Dedifferentiated amniotic fluid mesenchymal stem cell (primary cell): ENCODE measurements at regions not wholly inside any gene's neighbourhood (a gene's known extent, or its start where the extent isn't known, plus 50 kb on each side); places are given as distances from the start of the nearest gene placed in this dataset.
A peak's percentile ranks its signal among the peaks of the same experiment; 100 is the strongest.

Experiments
- DNase-seq: peaks from one replicate; pipeline ENCODE4 v3.0.0-alpha.2; 2016; ENCODE audit errors: extremely low spot score

- DNase-seq, result no peak
Measured at GRCh38 chr5:82850393-82850792, 226.8 kb downstream of the TMEM167A start.

GRCh38 chr5:82849885-82850284, 227.3 kb downstream of the TMEM167A start:
- DNase-seq, result no peak

DNA sequence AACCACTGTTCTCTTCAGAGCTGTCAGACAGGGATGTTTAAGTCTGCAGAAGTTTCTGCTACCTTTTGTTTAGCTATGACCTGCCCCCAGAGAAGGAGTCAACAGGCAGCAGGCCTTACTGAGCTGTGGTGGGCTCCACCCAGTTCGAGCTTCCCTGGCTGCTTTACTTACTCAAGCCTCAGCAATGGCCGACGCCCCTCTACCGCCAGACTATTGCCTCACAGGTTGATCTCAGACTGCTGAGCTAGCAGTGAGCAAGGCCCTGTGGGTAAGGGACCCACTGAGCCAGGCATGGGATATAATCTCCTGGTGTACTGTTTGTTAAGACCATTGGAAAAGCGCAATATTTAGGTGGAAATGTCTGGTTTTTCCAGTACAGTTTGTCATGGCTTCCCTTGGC, 229.6 kb downstream of the TMEM167A start:
- DNase-seq, result no peak

DNA sequence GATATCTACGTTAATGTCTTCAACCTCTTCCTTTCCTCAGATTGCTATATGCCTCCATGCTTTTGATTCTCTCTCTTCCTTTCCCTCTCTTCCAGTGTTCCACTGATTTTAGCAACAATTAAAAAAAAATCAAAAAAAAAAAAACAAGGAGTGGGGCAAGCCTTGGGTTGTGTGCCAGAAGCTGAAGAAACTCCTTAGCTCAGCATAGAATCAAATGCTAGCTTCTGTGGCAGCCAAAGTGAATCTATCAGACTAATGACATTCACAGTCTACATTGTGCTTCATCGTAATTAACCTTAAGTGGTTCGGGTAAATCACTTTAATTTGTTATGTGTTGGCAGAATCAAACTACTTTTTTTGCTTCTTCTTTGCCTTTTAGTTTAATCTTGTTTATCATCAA, 237.3 kb downstream of the TMEM167A start:
- no peak for DNase-seq

DNA sequence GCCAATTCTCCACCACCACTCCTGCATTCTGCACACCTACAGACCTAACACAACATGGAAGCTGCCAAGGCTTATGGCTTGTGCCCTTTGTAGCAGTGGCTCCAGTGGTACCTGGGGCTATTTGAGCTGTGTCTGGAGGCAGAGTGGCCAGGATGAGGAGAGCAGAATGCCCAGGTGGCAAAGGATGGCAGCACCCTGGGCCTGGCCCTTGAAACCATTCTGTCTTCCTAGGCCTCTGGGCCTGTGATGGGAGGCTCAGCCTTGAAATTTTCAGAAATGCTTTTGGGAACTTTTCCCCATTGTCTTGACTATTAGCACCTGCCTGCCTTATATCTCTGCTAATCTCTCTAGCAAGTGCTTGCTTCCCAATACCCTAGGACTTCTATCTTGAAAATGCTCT, 241.7 kb downstream of the TMEM167A start:
- no peak for DNase-seq

DNA sequence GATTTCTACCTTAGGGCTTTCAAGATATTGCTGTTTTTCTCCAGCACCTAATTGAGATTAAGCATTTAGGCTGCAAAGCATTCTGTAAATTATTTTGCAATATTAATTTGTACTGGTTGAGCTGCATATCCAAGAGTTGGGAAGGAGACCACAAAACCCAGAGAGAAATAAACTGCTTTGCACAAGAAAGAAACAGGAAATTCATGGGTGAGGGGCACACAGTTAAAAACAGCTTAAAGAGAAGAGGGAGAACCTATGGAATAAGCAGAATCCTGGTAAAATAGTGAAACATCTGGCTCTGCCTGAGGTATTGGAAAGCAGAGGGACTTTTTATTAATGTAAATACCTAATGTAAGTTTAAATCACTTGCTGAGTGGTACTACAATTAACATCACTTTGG, 243.0 kb downstream of the TMEM167A start:
- no peak for DNase-seq

DNA sequence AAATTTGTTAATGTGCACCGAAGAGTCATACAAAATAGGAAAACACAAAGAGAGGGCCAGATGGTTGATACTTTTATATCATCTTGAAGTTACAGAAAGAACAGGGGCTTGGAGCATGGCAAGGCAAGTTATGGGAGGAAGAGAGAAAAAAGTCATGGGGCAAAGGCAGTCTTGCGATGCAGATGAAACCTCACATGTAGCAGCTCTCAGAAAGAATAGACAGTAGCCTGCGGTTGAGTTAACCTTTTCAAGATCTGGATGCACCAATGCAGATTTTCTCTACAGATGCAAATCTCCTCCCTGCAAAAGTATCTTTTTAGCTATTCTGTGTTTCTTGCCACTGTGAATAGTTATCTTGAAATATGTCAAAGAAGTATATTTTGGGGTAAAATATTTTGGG, 243.9 kb downstream of the TMEM167A start:
- DNase-seq, result no peak

DNA sequence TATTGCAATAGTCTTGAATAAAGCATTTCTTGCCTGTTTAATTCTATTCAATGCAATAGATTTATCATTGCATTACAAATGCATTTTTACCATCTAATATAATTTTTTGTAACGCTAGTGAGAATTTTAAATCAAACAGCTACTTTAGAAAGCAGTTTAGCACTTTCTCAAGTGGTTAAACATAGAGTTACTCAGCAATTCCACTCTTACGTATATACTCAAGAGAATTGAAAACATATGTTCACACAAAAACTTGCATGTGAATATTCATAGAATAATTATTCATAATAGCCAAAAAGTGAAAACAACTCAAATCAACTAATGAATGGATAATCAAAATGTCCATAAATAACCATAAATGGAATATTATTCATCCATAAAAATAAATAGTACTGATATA, 244.7 kb downstream of the TMEM167A start:
- DNase-seq, result no peak

- no peak for DNase-seq
Measured at GRCh38 chr5:82828211-82828610, 249.0 kb downstream of the TMEM167A start.

DNA sequence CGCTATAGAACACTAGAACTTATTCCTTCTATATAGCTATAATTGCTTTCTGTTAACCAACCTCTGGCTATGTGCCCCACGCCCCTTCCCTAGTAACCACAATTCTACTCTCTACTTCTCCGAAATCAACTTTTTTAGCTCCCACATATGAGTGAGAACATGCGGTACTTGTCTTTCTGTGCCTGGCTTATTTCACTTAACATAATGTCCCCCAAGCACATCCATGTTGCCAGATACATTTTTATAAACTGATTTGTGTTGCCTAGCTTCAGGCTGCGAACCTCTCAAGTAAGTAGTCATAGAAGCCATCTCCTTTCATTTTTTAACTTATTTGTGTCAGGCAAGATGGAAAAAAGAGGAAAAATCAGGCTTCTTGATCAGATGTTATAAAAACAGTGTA, 249.5 kb downstream of the TMEM167A start:
- no peak for DNase-seq

- DNase-seq, result no peak
Measured at GRCh38 chr5:82822634-82822927, 254.6 kb downstream of the TMEM167A start.

GRCh38 chr5:82821846-82822633, 255.2 kb downstream of the TMEM167A start:
- no peak for DNase-seq

GRCh38 chr5:82820961-82821845, 256.0 kb downstream of the TMEM167A start:
- DNase-seq, result no peak

GRCh38 chr5:82820188-82820587, 257.0 kb downstream of the TMEM167A start:
- DNase-seq, result no peak

- no peak for DNase-seq
Measured at GRCh38 chr5:82817897-82818676, 259.1 kb downstream of the TMEM167A start.

DNA sequence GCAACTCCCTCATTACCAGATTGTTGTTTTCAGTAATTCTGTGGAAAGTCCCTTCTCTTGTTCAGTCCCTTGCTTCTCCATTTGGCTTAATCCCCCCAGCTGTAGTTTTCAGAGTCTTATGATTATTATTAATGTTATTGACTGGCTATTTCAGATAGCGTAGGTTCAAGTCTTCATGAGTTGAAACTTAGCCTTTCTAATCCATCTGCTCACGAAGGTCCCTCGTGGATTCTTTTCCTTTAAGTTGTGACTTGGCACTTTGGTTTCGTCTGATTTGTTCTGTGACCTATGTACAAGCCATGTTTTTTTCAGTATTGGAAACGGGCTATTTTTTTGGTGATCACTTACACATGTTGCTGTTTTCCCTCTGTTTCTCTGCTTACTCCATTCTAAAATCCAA, 260.3 kb downstream of the TMEM167A start:
- no peak for DNase-seq

DNA sequence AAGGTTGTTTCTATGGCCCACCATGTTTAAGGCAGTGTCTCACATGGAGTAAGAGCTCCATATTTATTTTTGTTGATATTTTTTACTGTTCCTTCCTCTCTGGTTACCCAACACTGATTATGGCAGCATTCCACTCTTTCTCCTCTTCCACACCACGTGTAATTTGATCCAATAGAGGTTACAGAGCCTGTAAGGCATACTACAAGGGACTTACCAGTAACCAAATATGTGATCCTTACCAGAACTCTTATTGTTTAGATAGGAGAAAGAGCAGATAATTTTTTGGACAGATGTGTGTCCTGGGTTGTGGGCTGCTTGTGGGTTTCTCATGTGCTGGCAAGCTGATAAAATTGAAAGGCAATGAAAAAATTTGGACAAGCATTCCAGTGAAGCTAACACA, 261.3 kb downstream of the TMEM167A start:
- no peak for DNase-seq

DNA sequence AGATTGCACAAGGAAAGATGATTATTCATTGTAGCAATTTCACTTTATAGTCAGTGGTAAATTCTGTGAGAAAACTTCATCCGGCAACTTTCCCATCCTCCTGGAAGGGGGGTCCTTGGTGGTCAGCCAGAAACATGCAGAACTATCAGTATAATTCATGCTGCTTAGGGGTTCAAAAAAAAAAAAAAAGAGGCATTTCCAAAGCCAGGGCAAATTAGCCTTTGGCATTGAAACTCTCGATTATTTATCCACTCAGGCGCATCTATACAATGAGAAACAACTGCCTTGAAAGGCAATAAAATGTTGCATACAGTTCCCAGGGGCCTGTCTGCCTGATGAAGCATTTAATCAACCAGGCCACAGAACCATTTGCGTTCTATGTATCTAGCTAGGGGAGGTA, 263.3 kb downstream of the TMEM167A start:
- DNase-seq, result no peak

GRCh38 chr5:82812575-82812974, 264.6 kb downstream of the TMEM167A start:
- DNase-seq, result peak; percentile 36

- no peak for DNase-seq
Measured at GRCh38 chr5:82811490-82811889, 265.7 kb downstream of the TMEM167A start.

DNA sequence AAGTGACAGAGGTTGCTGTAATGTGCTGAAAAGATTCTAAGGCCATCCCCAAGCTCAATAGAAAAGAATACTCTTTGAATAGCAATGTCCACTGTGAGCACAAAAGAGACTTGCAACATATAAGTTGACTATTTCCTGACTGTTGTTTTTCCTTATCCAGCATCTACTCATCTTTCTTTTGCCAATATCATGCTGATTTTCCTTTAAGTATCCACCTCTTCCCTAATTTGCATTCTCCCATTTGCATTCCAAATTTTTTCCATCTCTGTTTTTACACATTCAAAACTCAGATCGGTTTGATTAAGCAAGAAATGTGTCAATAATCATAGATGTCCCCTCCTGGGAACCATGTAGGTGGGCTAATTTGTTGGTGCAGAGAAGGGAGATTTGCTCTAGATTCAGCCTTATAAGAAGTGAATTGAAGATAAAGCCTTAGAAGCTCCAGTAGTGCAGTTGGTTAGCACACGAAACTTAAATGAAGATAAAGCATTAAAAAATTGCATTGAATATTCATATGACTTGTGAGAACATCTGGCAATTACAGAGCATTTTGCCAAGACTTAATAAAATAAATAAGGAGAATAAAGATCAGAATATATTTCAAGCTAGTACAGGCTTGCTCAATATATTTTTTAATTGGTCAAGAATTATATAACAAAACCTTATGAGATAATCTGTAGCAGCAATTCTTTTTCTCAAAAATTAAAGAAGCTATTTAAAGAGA, 267.6 kb downstream of the TMEM167A start:
- no peak for DNase-seq

- no peak for DNase-seq
Measured at GRCh38 chr5:82808960-82809359, 268.2 kb downstream of the TMEM167A start.
